DOHH2 (cell line): ENCODE measurements at regions not wholly inside any gene's neighbourhood (a gene's known extent, or its start where the extent isn't known, plus 50 kb on each side); places are given as distances from the start of the nearest gene placed in this dataset.
"Not testable (repeated sequence)": the region's sequence is repeated elsewhere in the genome, so short reads cannot be mapped to it uniquely, and the experiment has no call there.

Experiments
- H3F3A ChIP-seq: fragments of 200-600 bp; sonication (generic), shearing (Covaris generic); 2 replicates; pipeline ENCODE4 v1.6.0; 2016; ENCODE audit warnings: antibody characterized with exemption, mild to moderate bottlenecking; ENCODE audit not compliant: control insufficient read depth, insufficient read depth
- H3K27ac ChIP-seq: fragments of 200-600 bp; sonication (generic); 2 replicates; pipeline ENCODE4 v1.5.1; 2014; ENCODE audit warnings: low read depth, mild to moderate bottlenecking, low read length, moderate library complexity
- H3K27me3 ChIP-seq: fragments of 200-600 bp; sonication (generic); 2 replicates; pipeline ENCODE4 v1.6.1; 2014; ENCODE audit warnings: mild to moderate bottlenecking, low read length, mixed read lengths; ENCODE audit not compliant: control insufficient read depth
- H3K36me3 ChIP-seq: fragments of 200-600 bp; sonication (generic); 2 replicates; pipeline ENCODE4 v1.6.1; 2014; ENCODE audit warnings: mild to moderate bottlenecking, low read length, moderate library complexity, mixed read lengths; ENCODE audit not compliant: control insufficient read depth
- H3K4me1 ChIP-seq: fragments of 200-600 bp; sonication (generic); 2 replicates; pipeline ENCODE4 v1.6.1; 2014; ENCODE audit warnings: mild to moderate bottlenecking, low read length, mixed read lengths; ENCODE audit not compliant: control insufficient read depth
- H3K4me2 ChIP-seq: fragments of 200-600 bp; sonication (generic); 2 replicates; pipeline ENCODE4 v1.6.0; 2014; ENCODE audit warnings: mild to moderate bottlenecking, low read length, moderate library complexity
- H3K4me3 ChIP-seq: fragments of 200-600 bp; sonication (generic); 2 replicates; pipeline ENCODE4 v1.5.1; 2014; ENCODE audit warnings: mild to moderate bottlenecking, low read length, mixed read lengths
- H3K79me2 ChIP-seq: fragments of 200-600 bp; sonication (generic); 2 replicates; pipeline ENCODE4 v1.6.1; 2014; ENCODE audit warnings: mild to moderate bottlenecking, low read length, mixed read lengths; ENCODE audit not compliant: control insufficient read depth
- H3K9me2 ChIP-seq: fragments of 200-600 bp; sonication (generic); replicated peaks from 2 replicates; pipeline ENCODE4 v1.6.1; 2014; ENCODE audit warnings: mild to moderate bottlenecking, low read length, mixed read lengths; ENCODE audit not compliant: control insufficient read depth
- H3K9me3 ChIP-seq: fragments of 200-600 bp; sonication (generic); 2 replicates; pipeline ENCODE4 v1.6.1; 2014; ENCODE audit warnings: antibody characterized with exemption, low read length, mixed read lengths; ENCODE audit not compliant: control insufficient read depth, insufficient read depth
- H4K20me1 ChIP-seq: fragments of 200-600 bp; sonication (generic); 2 replicates; pipeline ENCODE4 v1.6.0; 2014; ENCODE audit warnings: low read depth, mild to moderate bottlenecking, antibody characterized with exemption, low read length, moderate library complexity; ENCODE audit not compliant: control insufficient read depth, insufficient read depth
- CTCF ChIP-seq: fragments of 200-600 bp; sonication (generic); IDR thresholded peaks from one replicate; pipeline ENCODE4 v1.5.1; 2014; ENCODE audit warnings: antibody characterized with exemption, mild to moderate bottlenecking, low read depth, low read length; ENCODE audit not compliant: poor library complexity, severe bottlenecking
- EZH2phosphoT487 ChIP-seq: fragments of 200-600 bp; sonication (generic); IDR thresholded peaks from 2 replicates; pipeline ENCODE4 v1.6.1; 2017; ENCODE audit warnings: borderline replicate concordance, mild to moderate bottlenecking, antibody characterized with exemption, low read length, moderate library complexity, mixed read lengths

- not testable (repeated sequence) for H4K20me1 ChIP-seq, H3K27me3 ChIP-seq, H3K27ac ChIP-seq, H3K9me2 ChIP-seq, H3K36me3 ChIP-seq, H3F3A ChIP-seq, H3K4me3 ChIP-seq, H3K4me1 ChIP-seq, H3K79me2 ChIP-seq, H3K4me2 ChIP-seq
- peaks cover 40% of the 10 kb centered on the region; the same call in 1 of the 2 replicates for H3K9me3 ChIP-seq
These were observed 1515.7 kb upstream of the TPTE start for GRCh38 chr21:9005671-9006070.

- peaks cover 44% of the 10 kb centered on the region for H3K9me3 ChIP-seq
- H4K20me1 ChIP-seq, H3K4me2 ChIP-seq, H3K4me1 ChIP-seq, H3K27ac ChIP-seq, H3K36me3 ChIP-seq, H3K9me2 ChIP-seq, H3K27me3 ChIP-seq, H3F3A ChIP-seq, H3K79me2 ChIP-seq, H3K4me3 ChIP-seq: not testable (repeated sequence)
These were observed 1515.3 kb upstream of the TPTE start for GRCh38 chr21:9006111-9006510.

GRCh38 chr21:9006553-9007323 is 1514.6 kb upstream of the TPTE start:
- H3K9me2 ChIP-seq, H3K4me2 ChIP-seq, H3K36me3 ChIP-seq, H4K20me1 ChIP-seq, H3F3A ChIP-seq, H3K27ac ChIP-seq, H3K4me3 ChIP-seq, H3K79me2 ChIP-seq, H3K4me1 ChIP-seq, H3K27me3 ChIP-seq: not testable (repeated sequence)
- H3K9me3 ChIP-seq = peaks cover 50% of the 10 kb centered on the region

GRCh38 chr21:9008636-9009035 is 1512.7 kb upstream of the TPTE start:
- H3K79me2 ChIP-seq = no peaks in the 10 kb centered on the region
- no peak overlapping the region for H3K4me2 ChIP-seq
- no peak overlapping the region for H3K4me3 ChIP-seq
- H3K27me3 ChIP-seq = no peaks in the 10 kb centered on the region
- TF ChIP-seq CTCF (no peak), EZH2phosphoT487 (no peak)
- H4K20me1 ChIP-seq = no peaks in the 10 kb centered on the region
- H3K9me2 ChIP-seq = no peaks in the 10 kb centered on the region
- H3K9me3 ChIP-seq = peaks cover 59% of the 10 kb centered on the region
- H3K36me3 ChIP-seq = no peaks in the 10 kb centered on the region
- H3K27ac ChIP-seq = no peak overlapping the region
- H3K4me1 ChIP-seq = no peaks in the 10 kb centered on the region
- H3F3A ChIP-seq = no peaks in the 10 kb centered on the region

- not testable (repeated sequence) for H3K4me3 ChIP-seq, H3K27me3 ChIP-seq, H4K20me1 ChIP-seq, H3K4me1 ChIP-seq, H3F3A ChIP-seq, H3K79me2 ChIP-seq, H3K9me2 ChIP-seq, H3K27ac ChIP-seq, H3K4me2 ChIP-seq, H3K36me3 ChIP-seq
- peaks cover 61% of the 10 kb centered on the region for H3K9me3 ChIP-seq
These were observed 1511.9 kb upstream of the TPTE start for GRCh38 chr21:9009267-9010016.

GRCh38 chr21:9010121-9010795 is 1511.1 kb upstream of the TPTE start:
- H4K20me1 ChIP-seq, H3K9me2 ChIP-seq, H3K79me2 ChIP-seq, H3K4me2 ChIP-seq, H3K36me3 ChIP-seq, H3K27me3 ChIP-seq, H3K27ac ChIP-seq, H3K4me3 ChIP-seq, H3F3A ChIP-seq, H3K4me1 ChIP-seq: not testable (repeated sequence)
- H3K9me3 ChIP-seq = peaks cover 63% of the 10 kb centered on the region
